ENCODE measurements at regions not wholly inside any gene's neighbourhood (a gene's known extent, or its start where the extent isn't known, plus 50 kb on each side); places are given as distances from the start of the nearest gene placed in this dataset.

DNA sequence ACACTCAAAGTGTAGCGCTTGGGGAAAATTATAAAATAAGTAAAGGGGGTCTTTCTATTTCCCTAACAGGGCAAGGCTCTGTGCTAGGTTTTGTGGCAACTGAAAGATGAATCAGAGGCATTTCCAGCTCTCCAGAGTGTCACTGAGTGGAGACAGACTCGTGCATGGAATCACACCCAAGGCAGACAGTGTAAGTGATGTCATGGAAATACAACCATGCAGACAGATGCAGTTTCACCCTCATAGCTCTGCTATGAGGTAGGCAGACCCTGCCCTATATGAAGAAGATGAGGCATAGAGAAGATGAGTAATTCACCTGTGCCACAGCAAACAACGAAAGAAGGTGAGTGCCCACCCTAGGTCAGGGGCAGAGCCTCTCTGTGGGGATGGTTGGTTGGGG lies 57.2 kb upstream of the PITRM1 start:
- dilution Hi-C loops (cut with MboI; ENCODE audit: extremely low pct_ligation_motif_present, low sequenced_read_pairs) = no loop called here
- no peak for DNase-seq (ENCODE audit: low read depth, low spot score)
- POLR2A ChIA-PET = no interaction called here

DNA sequence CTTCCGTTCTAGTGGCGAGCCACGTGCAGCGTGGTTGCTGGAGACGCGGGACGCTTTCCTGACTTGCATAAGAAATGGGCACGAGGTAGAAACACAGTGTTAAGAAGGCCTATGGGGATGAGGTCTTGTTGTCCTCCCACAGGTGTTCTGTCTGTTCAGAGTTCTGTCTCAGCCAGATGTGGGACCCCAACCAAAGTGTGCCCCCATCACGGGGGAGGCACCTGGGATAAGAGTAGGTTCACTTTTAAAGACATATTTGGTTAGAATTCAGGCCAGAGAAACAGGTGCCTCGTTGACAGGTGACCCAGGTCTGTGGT lies 56.0 kb upstream of the PITRM1 start:
- H2AFZ ChIP-seq (ENCODE audit: low read depth, low read length) = no peak overlapping the region
- intact Hi-C loops (cut with micrococcal nuclease) = no loop called here
- no peaks in the 10 kb centered on the region for H4K20me1 ChIP-seq (replicated peaks; ENCODE audit: control insufficient read depth, extremely low read depth, insufficient read depth, low read length)
- no peak overlapping the region for H3K4me2 ChIP-seq (ENCODE audit: insufficient read depth, low read length)
- DNase-seq (ENCODE audit: low read depth, low spot score) = no peak
- ChIA-PET POLR2A (no interaction called here), CTCF (interaction anchor here (0.8 kb wide), 1 partner anchor 35 kb away, joined by 3 read pairs; no protein-coding TSS in a partner anchor)
- H3K9me3 ChIP-seq (replicated peaks; ENCODE audit: control insufficient read depth, insufficient read depth, low read length) = no peaks in the 10 kb centered on the region
- H3K79me2 ChIP-seq (ENCODE audit: control insufficient read depth, insufficient read depth, low read length) = no peaks in the 10 kb centered on the region
- H3K4me3 ChIP-seq (replicated peaks in 1 of 3; ENCODE audit: insufficient read depth in 1 of 3, low read depth in 1 of 3, low read length in 3 of 3) = no peak overlapping the region
- no peak for FAIRE-seq
- TF ChIP-seq, protein P1, sequence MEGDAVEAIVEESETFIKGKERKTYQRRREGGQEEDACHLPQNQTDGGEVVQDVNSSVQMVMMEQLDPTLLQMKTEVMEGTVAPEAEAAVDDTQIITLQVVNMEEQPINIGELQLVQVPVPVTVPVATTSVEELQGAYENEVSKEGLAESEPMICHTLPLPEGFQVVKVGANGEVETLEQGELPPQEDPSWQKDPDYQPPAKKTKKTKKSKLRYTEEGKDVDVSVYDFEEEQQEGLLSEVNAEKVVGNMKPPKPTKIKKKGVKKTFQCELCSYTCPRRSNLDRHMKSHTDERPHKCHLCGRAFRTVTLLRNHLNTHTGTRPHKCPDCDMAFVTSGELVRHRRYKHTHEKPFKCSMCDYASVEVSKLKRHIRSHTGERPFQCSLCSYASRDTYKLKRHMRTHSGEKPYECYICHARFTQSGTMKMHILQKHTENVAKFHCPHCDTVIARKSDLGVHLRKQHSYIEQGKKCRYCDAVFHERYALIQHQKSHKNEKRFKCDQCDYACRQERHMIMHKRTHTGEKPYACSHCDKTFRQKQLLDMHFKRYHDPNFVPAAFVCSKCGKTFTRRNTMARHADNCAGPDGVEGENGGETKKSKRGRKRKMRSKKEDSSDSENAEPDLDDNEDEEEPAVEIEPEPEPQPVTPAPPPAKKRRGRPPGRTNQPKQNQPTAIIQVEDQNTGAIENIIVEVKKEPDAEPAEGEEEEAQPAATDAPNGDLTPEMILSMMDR (IDR thresholded peaks at IDR 0.05; ENCODE audit: extremely low read depth in 1 of 2, insufficient read depth in 1 of 2, low read depth in 1 of 2, low read length in 2 of 2) = no peak
- TF ChIP-seq JUN (IDR thresholded peaks at IDR 0.05; ENCODE audit: borderline replicate concordance, insufficient read depth, insufficient read length, low read depth) = no peak
- no peak for TF ChIP-seq EZH2 (IDR thresholded peaks at IDR 0.05; ENCODE audit: borderline replicate concordance, low read depth, low read length, severe bottlenecking)
- TF ChIP-seq, protein P2, sequence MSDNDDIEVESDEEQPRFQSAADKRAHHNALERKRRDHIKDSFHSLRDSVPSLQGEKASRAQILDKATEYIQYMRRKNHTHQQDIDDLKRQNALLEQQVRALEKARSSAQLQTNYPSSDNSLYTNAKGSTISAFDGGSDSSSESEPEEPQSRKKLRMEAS (IDR thresholded peaks at IDR 0.05; ENCODE audit: insufficient read depth, insufficient read length) = no peak
- no peaks in the 10 kb centered on the region for H3K9me1 ChIP-seq (replicated peaks; ENCODE audit: control insufficient read depth, extremely low read depth, insufficient read depth, low read length)
- dilution Hi-C loops (cut with MboI; ENCODE audit: extremely low pct_ligation_motif_present, low sequenced_read_pairs) = no loop called here
- H3K4me1 ChIP-seq (ENCODE audit: control insufficient read depth, extremely low read depth, insufficient read depth, low read length) = peaks cover 3% of the 10 kb centered on the region
- peaks cover 0 to 2% of the 10 kb centered on the region in 2 experiments for H3K27me3 ChIP-seq (ENCODE audit: control insufficient read depth in 2 of 2, insufficient read depth in 2 of 2, low read length in 2 of 2)
- BruUV-seq (replicated peaks) = no TSS peak
- H3K27ac ChIP-seq (ENCODE audit: insufficient read depth, low read depth, low read length) = no peak overlapping the region
- H3K9ac ChIP-seq (replicated peaks; ENCODE audit: extremely low read depth, insufficient read depth, low read length) = no peak overlapping the region
- no peaks in the 10 kb centered on the region for H3K36me3 ChIP-seq (ENCODE audit: control insufficient read depth in 2 of 2, extremely low read depth in 1 of 2, insufficient read depth in 2 of 2, low read length in 2 of 2)

More for the DNA sequence above, 57.2 kb upstream of the PITRM1 start:
- H3K79me2 ChIP-seq (ENCODE audit: control insufficient read depth, insufficient read depth, low read length) = no peaks in the 10 kb centered on the region
- peaks cover 0 to 2% of the 10 kb centered on the region in 2 experiments for H3K27me3 ChIP-seq (ENCODE audit: control insufficient read depth in 2 of 2, insufficient read depth in 2 of 2, low read length in 2 of 2)
- CTCF ChIA-PET = interaction anchor here (1.0 kb wide), 1 partner anchor 32 kb away, joined by 3 read pairs; no protein-coding TSS in a partner anchor
- intact Hi-C loops (cut with micrococcal nuclease) = loop anchor here (10.0 kb wide), 1 partner anchor 1125 kb away; no protein-coding TSS in a partner anchor
- H3K9ac ChIP-seq (replicated peaks; ENCODE audit: extremely low read depth, insufficient read depth, low read length) = no peak overlapping the region
- no peak overlapping the region for H3K27ac ChIP-seq (ENCODE audit: insufficient read depth, low read depth, low read length)
- no peak for FAIRE-seq
- BruUV-seq (replicated peaks) = no TSS peak
- H2AFZ ChIP-seq (ENCODE audit: low read depth, low read length) = no peak overlapping the region
- no peaks in the 10 kb centered on the region for H3K9me3 ChIP-seq (replicated peaks; ENCODE audit: control insufficient read depth, insufficient read depth, low read length)
- H3K4me1 ChIP-seq (ENCODE audit: control insufficient read depth, extremely low read depth, insufficient read depth, low read length) = peaks cover 3% of the 10 kb centered on the region
- no peak for TF ChIP-seq GATA2 (IDR thresholded peaks at IDR 0.05; ENCODE audit: insufficient read depth, insufficient read length, low read depth, low read length)
- H3K4me3 ChIP-seq (replicated peaks in 1 of 3; ENCODE audit: insufficient read depth in 1 of 3, low read depth in 1 of 3, low read length in 3 of 3) = no peak overlapping the region
- no peak overlapping the region for H3K4me2 ChIP-seq (ENCODE audit: insufficient read depth, low read length)
- no peaks in the 10 kb centered on the region for H4K20me1 ChIP-seq (replicated peaks; ENCODE audit: control insufficient read depth, extremely low read depth, insufficient read depth, low read length)
- H3K36me3 ChIP-seq (ENCODE audit: control insufficient read depth in 2 of 2, extremely low read depth in 1 of 2, insufficient read depth in 2 of 2, low read length in 2 of 2) = no peaks in the 10 kb centered on the region
- no peaks in the 10 kb centered on the region for H3K9me1 ChIP-seq (replicated peaks; ENCODE audit: control insufficient read depth, extremely low read depth, insufficient read depth, low read length)
